Ureter (tissue), 1 donor: ENCODE measurements at regions not wholly inside any gene's neighbourhood (a gene's known extent, or its start where the extent isn't known, plus 50 kb on each side); places are given as distances from the start of the nearest gene placed in this dataset.
"Not testable (repeated sequence)": the region's sequence is repeated elsewhere in the genome, so short reads cannot be mapped to it uniquely, and the experiment has no call there.

ENCODE experiments used
- DNase-seq: peaks from one replicate; pipeline ENCODE4 v3.0.0-alpha.2; 2020; ENCODE audit warnings: low spot score
- donor health status: DM: yes; HTN: yes; CAD: no.

DNA sequence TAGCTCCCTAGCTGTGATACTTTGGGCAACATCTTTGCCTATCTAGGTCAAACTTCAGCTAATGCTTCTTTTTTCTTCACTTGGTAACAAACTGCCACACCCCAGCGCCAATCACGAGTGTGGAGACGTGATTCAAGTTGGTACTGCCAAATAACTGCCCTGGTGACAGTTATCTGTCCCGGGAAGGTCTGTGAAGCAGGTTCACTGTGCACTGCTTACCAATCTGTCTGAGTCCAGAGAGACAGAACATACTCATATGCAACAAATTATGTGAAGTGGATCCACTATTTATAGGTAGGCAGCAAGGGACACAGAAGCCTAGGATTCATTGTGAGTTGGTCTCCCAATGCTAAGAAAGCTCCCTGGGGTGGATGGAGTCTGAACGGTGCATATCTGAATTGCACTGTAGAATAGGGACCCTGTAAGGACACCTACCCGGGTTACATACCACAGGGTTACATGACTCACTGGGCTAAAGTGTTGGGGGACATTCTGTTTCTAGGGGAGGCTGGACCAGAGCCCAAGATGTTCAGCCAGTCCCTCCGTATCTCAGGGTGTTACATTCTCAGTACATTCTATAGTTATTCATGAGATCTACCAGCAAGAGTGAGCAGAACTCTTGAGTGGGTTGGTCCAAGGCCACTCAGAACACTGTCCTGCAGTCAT is 95.4 kb upstream of the STC2 start:
- DNase-seq: no peak

DNA sequence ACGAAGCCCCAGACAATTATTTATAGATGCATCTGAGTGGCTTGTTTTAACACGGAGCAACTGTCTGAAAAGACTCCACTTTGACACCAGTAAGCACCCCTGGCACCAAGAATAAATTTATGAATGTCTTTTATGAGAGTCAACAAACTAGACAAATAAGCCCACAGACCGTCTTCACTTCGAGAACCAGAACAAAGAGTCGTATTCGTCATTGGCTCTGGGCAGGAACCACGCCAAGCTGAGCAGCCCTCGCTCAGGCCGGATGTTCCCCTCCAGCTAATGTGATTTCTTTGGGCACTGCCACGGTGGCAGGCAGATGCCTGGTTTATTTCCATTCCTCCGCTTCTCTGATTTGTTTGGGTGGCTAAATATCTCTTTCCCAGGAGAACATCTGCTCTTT is 91.9 kb upstream of the STC2 start:
- no peak for DNase-seq

DNA sequence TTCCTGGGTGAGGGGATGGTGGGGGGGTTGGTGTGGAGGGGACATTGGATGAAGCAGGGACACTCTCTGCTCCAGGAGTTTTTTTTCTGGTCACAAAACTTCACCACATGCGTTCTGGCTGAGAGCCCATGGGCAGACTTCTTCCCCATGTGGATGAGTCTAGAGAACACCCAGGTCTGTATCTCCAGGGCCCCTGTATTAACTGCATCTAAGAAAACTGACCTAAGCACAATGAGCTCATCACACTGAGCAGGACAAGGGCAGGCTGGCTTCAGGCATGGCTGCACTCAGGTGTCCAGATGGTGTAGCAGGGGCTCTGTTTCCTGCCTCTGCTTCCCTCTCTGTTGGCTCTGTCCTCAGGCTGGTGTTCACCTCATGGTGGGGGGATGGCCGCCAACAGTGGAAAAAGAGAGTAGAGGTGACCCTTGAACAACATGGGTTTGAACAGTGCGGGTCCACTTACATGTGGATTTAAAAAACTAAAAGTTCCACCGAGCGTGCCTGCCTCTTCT is 85.3 kb upstream of the STC2 start:
- no peak for DNase-seq

DNA sequence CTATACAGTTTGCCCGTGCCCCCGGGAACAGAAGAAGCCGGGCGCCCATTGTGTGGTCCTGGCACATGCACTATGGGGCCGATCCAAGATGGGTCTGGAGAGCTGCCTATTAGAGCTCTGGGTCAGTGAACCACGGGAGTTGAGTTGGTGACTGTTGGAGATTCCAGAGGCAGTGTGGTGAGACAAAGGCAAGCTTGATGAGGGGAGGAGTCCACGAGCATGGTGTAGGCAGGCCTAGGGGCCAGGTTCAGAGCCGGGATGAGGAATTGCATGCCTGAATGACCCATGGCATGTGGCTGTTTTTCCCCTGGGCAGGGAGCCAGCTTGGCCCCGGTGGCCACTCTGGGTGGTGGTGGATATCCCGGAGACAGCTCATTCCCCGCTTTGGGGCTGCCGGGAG is 84.4 kb upstream of the STC2 start:
- DNase-seq: no peak

DNA sequence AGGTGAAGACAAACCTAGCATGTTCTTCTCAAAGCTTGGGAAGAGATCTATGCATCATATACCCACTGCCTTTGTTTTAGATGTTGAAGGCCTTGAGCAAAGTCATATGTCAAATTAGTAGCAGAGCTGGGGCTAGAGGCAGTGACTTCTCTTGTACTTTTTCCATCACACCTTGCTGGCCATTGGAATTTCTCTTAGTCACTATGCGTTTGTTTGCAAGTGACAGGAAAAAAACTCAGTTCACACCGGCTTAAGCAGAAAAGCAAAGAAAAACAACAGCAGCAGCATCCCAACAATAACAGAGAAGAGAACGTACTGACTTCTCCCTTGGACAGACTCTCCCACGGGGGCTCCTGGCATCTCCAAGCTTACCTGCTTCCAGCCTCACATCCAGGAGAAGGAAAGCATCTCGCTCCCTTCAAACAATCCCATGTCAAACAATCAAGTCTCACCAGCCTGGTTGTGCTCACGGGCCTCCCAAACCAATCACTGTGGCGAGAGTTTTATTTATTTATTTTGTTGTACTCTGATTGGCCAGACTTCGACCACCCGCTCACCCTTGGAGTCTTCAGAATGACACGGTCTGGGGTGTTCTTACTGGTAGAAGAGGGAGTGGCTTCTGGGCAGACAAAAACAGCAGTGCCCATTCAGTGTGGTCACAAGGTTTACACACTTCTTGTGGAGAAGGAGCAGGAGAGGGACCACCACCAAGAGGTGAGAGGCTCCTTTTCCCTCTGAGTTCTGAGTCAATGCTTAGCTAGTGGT is 83.8 kb upstream of the STC2 start:
- DNase-seq: no peak

DNA sequence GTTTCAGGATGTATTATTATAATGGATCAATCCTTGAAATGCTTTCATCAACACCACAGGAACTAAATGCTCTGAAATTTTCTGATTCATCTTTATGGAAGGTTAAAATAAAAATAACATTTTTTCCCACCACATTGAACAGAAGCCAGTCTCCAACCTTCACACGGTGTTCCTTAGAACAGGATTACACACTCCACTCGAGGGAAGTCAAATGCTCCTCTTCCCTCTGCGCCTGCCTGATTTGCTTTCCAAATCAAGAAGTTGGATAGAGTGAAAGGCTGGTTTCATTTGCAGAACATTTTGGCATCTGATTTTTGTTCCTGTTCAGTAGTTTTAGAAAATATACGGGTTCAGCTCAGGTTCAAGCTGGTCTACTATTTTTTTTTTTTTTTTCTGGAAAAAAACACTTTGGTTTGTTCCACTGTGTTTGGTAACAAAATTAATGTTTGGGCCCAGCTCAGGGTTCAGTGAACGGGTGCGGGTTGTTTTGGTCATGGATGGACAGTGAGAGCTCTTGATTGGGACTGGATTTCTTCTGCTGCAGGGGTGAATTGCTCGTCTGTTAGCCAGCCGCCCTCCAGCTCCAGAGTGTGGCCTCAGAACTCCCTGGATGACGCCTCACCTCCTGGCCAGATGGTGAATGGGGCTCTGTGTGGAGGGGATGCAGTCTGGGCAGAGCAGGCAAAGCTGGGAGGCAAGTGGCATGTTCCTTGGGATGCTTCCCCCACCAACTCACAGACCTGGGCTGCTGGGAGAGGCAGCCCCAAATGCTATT is 82.4 kb upstream of the STC2 start:
- DNase-seq: no peak

DNA sequence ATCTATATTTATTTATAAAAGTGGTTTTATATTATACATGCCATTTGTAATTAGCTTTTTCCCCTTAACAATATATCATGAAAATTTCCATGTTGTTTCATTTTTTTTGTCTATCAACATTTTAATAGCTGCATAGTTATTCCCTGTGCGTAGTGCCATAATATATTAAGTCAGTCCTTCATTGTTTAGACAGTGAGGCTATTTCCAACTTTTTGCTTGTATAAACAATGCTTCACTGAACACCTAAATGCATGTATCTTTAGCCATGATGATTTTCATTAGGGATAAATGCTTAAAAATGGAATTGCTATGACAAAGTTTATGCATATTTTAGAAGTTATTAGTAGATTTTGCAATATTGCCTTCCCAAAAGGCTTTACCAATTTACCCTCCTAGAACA is 80.7 kb upstream of the STC2 start:
- no peak for DNase-seq

DNA sequence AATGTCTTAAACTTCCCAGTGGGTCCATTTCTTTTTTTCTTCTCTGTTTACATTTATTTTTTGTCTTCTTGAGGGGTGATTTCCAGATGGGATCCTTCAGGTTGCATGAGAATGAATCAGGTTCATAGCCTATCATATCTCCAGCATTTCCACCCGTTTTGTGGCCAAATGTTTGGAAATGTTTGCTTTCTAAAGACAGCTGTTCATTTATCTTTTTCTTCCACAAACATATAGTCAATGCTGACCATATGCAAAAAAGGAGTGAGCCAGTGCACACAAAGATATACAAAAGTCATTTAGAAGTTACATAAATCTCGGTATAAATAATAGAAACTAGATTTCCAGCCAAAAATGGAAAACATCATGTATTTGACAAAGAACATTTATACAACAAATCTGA is 71.6 kb upstream of the STC2 start:
- no peak for DNase-seq

DNA sequence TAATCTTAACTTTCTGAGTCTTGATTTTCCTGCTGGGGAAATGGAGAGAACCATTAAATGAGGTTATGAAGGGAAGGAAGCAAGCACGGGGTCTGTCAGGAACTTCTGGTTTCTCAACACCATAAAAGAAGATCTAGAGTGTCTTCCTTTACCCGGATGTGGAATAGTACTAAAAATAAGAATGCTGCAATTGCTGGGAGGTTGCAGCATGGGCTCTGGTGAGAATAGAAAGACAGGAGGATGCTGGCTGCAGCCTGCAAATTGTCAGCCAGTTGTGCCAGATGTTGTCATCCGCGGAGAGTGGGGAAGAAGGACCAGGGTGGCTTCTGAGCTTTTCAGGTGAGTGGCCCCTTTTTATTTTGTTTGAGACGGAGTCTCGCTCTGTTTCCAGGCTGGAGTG is 69.3 kb upstream of the STC2 start:
- DNase-seq: no peak

DNA sequence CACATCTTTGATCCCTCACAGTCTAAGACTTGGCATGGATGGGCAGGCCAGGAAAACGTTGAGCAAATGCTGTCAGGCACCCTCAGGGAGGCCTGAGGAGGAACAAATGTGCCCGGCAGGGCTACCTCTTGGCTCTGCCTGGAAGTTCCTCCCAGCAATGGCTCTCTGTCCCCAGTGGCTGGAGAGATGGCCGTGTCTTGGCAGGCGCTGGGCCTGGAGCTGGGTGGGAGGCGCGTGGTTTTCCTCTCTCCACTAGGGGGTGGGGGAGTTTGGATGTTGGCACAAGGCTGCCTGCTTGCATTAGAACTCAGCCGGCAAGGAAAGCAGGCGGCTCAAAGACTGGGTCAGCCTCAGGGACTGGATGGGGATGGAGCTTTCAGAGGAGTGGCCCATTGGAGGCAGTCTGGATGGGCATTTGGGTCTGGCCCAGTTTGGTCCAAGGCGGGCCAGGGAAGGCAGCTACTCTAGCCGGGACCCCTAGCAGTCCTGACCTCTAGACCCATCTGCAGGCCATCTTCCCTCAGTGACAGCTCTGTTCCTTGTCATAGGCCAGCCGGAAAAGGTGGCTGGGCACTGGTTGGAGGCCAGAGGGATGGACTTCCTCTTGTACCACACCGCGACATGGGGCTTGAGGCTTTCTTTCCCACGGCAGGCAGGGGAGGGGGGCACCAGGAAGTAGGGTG is 68.2 kb upstream of the STC2 start:
- DNase-seq: no peak

DNA sequence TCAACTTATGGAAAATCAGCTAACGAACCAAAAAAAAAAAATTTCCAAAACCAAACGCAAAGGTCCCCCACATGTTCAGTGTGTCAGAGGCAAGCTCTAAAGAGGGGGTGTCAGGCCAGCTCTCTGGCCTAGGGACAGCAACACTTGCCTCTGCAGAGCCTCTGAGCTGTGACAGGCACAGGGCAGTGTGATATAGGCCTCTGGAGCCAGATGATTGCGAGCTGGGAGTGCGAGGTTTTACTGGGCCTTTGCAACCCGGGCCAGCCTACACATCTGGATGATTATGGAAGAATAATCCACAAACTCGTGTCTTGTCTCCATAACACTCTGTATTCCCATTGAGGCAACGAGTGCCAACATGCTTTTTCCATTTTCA is 67.7 kb upstream of the STC2 start:
- DNase-seq: no peak

DNA sequence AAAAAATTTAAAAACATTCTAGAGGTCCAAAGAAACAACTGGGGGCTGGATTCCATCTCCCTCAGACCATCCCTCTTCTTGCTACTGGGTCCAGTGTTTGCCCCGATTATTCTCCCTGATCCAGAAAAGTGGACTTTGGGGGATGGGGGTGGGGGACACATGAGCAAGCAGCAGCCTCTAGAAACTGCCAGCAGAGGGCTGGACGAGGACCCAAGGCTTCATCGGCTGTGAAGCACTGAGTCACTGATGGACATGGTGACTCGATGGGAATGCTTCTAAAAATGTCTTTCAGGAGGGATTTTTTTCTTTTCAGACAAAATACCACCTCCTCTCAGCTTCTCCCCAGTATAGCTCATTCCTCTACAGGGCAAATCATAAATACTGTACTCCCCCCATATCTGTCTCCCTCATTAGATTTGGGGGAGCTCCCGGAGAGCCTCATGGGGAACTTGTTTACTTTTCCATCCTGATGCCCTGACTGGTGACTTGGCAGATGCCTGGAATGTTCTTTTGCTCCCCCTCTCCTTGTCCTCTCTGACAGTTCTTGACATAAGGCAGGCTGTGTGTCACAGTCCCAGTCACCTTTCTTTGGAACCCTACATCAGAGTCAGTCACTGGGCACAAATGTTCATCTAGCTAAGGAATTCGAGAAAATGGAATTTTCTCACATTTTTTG is 67.2 kb upstream of the STC2 start:
- DNase-seq: no peak

DNA sequence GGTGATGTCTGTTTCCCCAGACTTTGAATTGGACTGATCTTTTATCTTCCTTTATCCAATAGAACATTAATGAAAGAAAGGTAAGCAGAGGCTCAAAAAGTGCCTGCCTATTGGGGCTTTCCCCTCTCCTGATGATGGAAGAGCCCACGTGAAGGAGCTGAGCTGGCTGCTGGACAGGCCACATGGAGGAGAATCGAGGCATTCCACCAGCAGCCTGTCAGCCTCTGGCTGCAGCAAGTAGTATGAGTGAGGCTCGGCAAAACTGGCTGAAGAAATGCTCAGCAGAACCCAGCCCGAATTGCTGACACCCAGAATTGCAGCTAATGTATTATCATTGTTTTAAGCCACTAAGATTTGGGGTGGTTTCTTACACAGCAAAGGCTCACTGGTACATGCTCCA is 66.5 kb upstream of the STC2 start:
- no peak for DNase-seq

DNA sequence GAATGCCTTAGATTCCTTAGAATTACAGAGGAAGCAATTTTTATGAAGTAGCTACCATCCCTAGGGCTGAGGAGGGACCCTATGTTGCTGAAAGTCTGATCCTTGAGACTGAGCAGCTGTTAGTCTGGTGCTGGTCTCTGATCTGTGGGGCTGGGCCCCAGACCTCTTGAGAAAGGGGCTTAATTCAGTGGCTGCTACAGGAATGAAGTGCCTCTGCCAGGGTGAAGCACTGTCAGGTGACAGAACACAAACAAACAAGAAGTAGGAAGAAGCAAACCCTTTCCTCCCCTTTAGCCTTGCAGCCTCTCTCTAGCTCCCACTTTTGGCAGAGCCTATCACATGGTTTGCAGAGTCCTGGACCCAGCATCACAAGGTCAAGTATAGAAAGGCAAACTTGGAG is 64.0 kb upstream of the STC2 start:
- DNase-seq: no peak

DNA sequence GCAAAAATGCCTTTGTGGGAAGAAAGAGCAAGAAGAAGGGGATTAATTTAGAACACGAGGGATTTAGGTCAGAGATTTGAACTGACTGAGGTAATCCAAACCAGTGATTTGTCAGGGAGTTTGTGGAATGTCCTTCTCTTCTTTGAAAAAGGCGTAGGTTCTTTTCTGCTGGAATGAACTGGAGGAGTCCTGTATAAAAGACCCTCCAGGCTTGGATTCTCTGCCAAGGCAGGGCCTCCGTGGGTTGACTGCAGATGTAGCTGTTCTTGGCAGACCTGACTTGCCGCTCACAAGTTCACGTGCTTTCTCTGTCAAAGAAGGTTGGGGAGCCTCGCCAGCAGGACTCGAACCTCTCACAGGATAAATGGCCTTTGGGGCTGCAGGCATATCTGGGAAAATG is 62.8 kb upstream of the STC2 start:
- no peak for DNase-seq

DNA sequence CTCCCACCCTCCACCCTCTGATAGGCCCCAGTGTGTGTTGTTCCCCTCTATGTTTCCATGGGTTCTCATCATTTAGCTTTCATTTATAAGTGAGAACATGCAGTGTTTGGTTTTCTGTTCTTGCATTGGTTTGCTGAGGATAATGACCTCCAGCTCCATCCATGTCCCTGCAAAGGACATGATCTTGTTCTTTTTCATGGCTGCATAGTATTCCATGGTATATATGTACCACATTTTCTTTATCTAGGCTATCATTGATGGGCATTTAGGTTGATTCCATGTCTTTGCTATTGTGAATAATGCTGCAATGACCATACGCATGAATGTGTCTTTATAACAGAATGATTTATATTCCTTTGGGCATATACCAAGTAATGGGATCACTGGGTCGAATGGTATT is 59.1 kb upstream of the STC2 start:
- DNase-seq: not testable (repeated sequence)

DNA sequence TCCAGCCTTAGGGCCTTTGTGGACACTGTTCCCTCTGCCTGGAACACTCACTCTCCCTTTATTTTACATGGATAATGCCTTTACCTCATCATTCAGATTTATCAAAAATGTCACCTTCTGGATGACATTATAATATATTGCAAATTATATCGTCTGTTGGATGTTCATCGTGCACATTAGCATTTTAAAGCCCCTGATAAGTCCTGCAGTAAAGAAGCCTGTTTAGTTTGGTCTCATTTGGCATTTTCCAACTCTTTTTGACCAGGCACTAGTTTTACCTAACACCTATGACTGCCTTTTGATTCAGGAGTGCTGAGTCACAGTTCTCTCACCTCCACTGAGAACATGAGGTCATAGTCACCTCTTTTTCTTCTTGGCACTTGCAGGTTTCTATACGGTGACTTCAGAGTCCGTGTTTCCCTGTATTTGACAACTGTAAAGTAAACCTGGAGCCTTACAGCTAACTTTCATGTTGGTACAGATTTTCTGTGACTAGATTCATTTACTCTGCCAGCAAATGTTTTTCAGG is 57.7 kb upstream of the STC2 start:
- DNase-seq: no peak

DNA sequence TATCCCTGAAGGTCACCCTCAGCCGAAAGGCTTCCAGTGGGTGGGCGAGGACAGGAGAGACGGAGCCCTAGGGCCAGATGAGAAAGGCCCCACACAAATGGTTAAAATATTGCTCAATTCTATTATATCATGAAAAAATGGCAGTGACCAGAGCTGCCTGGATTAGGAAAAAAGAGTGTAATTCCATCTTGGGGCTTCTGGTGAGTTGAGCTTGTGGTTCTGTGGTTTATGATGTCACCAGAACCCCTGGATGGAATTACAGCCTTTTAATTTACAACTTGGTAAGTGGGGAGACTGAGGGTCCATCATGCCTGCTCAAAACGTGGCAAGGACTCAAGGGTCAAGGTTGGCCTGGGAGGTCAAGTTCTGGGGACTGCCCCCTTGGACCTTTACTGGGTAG is 55.5 kb upstream of the STC2 start:
- DNase-seq: no peak

DNA sequence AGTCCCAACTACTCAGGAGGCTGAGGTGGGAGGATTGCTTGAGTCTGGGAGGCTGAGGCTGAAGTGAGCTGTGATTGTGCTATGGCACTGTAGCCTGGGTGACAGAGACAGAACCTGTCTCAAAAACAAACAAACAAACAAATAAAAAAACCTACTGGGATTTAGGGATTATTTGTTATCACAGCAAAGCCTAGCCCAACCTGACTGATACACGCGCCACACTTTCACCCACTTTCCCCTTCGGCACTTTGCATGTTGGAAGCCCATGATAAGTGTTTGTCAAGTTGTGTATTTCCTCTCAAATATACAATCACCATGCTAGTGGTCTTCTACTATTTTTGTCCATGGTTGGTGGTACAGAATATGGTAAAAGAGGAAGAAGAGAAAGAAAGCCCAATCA is 50.5 kb upstream of the STC2 start:
- no peak for DNase-seq
